OCI-M1 (cell line): ENCODE measurements at regions not wholly inside any gene's neighbourhood (a gene's known extent, or its start where the extent isn't known, plus 50 kb on each side); places are given as distances from the start of the nearest gene placed in this dataset.
A peak's percentile ranks its signal among the peaks of the same experiment; 100 is the strongest.

ENCODE experiments used
- DNase-seq: peaks from one replicate; lab custom pipeline; 2025; lab: John Stamatoyannopoulos, UW

GRCh38 chrX:6694221-6694620 lies 159.3 kb upstream of the VCX3A start:
- DNase-seq, result no peak

DNA sequence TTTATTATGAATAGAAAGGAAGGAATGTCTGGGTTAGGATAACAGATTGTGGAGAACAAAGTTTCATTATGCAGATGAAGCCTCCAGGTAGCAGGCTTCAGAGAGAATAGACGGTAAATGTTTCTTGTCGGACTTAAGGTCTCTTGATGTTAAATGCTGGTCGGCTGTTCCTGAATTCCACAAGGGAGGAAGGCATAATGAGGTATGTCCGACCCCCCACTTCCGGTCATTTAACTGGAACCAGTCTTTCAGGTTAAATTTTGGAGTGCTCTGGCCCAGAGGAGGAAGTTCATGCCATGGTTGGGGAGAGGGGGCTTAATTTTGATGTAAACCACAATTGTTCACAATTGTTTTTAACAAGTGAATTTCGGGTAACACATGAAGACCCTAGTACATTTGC lies 158.1 kb upstream of the VCX3A start:
- DNase-seq, result no peak

- DNase-seq, result no peak
Observed at GRCh38 chrX:6685489-6685888, 150.6 kb upstream of the VCX3A start.

DNA sequence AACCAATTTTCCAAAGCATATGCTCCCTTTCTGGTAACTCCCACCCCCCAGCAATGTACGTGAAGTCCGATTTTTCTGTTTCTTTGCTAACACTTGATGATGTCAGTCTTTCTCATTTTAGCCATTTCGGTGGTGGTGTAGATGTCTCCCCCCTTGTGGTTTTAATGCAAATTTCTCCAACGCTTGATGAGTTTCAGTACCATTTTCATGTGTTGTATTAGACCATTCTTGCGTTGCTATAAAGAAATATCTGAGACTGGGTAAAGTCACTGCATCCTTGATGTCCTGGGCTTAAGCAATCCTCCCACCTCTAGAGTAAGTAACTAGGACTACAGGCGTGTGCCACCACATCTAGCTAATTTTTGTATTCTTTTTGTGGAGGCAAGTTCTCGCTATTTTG lies 148.4 kb upstream of the VCX3A start:
- no peak for DNase-seq

DNA sequence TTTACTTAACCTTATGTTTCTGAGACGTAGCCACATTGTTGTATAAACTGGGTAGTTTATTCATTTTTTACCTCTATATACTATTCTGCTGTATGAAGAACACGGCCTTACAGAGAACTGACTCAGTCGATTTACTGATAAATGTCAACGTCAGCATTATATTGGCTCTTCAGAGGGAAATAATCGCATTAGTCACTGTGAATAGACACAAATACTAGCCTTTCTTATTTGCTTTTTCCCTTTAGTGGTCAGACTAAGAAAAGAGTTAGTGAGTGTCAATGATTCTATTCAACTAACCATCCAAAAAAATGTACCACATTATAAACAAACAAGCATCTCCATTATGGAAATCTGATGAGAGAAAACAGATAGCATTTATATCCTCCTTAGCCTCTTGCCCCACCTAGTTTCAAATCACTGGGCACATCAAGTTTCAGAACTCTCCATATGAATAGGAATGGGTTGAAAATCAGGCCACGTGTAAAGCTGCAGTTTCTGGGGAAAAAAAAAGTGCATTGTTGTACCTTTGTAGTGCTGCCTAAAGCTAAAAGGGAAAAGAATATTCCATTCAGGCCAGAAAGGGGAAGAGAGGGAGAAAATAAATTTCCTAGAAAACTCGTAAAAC lies 146.7 kb upstream of the VCX3A start:
- DNase-seq, result no peak

DNA sequence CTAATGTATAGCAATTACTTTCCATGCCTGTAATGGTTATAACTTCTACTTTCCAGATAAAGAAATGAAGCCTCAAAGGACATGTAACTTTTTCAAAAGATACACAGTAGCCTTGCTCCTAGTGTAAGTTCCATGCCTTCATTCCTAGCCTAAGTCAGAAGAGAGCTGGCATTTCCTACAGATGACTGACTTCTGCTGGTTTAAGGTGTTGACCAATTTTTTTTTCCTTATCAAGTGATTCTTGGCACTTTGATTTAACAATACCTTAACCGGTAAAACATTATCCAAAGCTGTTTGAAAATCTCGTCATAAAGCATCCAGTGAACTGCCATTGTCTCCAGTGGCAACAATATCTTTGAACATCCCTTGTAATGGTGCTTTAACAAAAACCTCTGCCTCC lies 145.1 kb upstream of the VCX3A start:
- no peak for DNase-seq

DNA sequence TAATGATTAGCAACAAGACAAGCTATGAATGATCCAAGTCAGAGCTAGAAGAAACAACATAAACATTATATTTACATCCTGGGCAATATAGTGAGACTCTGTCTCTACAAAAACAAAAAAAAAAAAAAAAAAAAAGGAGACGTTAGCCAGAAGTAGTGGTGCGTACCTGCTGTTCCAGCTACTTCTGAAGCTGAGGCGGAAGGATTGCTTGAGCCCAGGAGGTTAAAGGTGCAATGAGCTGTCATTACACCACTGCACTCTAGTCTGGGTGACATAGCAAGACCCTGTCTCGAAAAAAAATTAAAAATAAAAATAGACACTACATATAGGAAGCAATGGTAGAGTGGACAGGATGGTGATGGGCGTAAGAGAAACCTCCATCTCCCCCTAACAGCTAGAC lies 144.6 kb upstream of the VCX3A start:
- DNase-seq, result no peak

GRCh38 chrX:6678313-6678712 lies 143.4 kb upstream of the VCX3A start:
- no peak for DNase-seq

DNA sequence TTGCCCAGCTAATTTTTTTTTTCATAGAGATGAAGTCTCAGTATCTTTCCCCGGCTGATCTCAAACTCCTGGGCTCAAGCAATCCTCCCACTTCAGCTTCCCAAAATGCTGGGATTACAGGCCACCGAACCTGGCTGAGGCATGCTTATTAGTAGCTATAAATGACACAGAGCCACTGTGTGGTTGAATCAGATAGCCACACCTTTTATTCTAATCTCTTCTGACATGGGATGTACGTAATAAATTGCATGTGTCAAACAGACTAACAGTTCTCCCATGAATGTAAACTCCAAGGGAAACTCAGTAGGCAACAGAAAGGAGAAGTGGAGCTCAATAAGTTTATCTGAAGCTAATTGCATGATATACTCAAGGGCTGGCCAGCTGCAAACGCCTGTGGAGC lies 139.8 kb upstream of the VCX3A start:
- DNase-seq, result no peak

DNA sequence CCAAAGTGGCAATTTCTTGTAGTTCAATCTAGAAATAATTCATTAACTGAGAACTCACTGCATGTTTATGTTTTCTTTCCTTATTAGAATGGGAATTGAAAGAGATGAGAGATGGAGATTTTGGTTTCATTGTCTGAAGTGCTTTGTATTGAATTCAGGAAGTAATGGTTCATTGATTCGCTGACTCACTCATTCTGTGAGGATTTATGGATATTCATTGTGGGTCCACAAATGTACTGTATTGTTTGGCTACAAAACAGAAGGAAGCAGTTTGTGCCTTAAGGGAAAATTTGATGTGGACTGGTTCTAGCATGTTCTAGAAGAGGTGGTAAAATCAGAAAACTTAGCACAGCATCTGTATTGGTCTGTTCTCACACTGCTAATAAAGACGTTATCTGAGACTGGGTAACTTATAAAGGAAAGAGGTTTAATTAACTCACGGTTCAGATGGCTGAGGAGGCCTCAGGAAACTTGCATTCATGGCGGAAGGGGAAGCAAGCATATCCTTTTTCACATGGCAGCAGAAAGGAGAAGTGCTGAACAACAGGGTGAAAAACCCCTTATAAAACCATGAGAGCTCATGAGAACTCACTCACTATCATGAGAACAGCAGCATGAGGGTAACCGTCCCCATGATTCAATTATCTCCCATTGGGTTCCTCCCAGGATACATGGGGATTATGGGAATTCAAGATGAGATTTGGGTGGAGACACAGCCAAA lies 132.3 kb upstream of the VCX3A start:
- DNase-seq, result no peak

GRCh38 chrX:6666624-6667023 lies 131.7 kb upstream of the VCX3A start:
- DNase-seq, result no peak

DNA sequence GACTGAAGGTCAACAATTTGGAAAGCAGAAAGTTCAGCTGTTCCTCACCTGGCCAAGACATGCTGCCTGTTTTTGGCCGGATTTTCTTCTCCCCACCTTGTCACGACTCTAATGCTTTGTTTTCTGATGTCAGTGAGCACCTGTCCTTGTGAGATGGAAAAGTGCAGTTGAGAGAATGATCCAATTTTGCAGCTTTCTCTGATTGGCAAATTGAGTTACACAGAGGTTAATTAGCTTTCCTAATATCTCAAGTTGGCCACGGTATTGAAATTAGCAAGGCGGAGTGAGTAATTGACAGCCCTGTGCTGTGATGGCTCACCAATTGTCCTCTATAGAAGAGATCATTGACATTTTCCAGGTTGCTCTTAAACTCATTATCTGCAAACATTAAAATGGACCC lies 126.8 kb upstream of the VCX3A start:
- DNase-seq, result no peak

DNA sequence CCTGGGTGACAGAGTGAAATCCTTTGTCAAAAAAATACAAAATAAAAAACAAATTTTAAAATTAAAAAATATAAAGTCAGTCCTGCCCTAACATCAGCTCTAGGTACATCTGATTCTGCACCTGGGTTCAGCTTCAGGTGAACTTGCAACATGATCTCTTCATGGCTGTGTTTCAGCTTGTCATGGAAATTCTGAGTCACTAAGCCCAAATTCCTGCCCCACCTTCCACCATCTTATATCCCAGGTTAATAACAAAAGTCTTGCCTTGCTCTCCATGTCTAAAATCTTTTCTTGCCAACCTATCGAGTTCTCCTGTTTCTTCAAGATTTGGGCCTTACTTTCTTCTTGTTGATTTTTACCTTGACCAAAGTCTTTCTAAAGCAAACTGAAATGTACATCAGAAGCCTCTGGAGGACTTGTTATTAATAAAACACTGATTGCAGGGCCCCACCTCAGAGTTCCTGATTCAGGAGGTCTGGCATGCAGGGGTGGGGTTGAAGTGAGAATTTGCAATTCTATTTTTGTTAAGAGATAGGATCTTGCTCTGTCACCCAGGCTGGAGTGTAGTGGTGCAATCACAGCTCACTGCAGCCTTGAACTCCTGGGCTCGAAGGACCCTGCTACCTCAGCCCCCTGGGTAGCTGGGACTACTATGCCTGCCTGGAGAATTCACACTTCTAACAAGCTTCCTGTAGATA lies 125.8 kb upstream of the VCX3A start:
- no peak for DNase-seq

DNA sequence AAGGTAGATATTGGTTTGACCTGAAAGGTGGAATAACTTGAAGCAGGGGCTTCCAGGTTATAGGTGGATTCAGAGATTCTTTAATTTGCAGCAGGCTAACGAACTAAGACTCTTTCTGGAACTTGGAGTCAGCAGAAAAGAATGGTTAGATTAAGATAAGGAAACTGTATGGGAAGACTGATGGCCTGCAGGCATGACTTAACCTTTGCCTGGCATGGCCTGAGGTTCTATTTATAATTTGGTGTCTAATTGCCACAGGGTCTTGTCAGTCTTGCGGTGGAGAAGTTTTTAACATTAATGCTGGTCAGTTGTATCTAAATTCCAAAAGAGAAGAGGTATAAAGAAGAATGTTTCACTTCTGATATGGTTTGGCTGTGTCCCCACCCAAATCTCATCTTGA lies 110.3 kb upstream of the VCX3A start:
- no peak for DNase-seq

- peak; percentile 34 for DNase-seq
Observed at GRCh38 chrX:6644411-6644810, 109.5 kb upstream of the VCX3A start.

DNA sequence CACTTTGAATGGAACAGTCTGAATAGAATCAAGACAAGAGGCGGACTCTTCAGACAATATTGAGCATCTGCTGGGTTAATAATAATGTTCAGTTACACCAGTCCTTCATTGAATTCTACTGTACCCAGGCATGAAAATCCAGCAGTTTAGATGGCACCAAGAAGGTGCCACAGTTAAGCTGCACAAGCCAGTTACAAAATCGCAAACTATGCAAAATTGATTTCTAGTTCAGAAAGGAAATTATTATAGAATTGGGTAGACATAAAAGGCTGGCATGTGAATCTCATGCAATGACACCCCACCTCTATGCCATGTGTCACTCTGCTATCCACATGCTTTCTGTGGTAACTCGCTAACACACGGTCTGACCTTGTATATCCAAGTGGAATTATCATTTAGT lies 105.8 kb upstream of the VCX3A start:
- DNase-seq, result no peak

GRCh38 chrX:6614506-6614905 lies 79.6 kb upstream of the VCX3A start:
- no peak for DNase-seq

GRCh38 chrX:6599230-6599860 lies 64.4 kb upstream of the VCX3A start:
- no peak for DNase-seq
